ENCODE measurements at regions not wholly inside any gene's neighbourhood (a gene's known extent, or its start where the extent isn't known, plus 50 kb on each side); places are given as distances from the start of the nearest gene placed in this dataset.

DNA sequence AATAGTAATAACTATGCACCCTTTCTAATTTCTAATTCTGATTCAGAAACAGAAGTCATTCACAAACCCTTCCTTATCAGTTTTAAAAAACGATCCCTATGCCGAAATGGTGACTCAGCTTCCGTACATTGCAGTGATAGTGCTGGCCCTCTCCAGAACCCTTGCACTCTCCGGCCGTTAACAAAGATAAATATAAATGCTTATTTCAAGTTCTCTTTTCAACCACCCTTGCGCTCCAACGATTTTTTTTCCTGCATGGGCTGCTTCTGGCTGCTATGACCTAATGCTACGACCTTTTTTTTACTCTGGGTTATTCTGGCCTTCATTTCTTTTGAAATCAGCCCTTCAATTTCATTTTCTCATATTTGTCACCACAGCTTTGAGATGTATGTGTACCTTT, 646.2 kb downstream of the NTRK3 start:
- no peak for TF ChIP-seq EP300 (conservative IDR thresholded peaks at IDR 0.05; ENCODE audit: poor library complexity, severe bottlenecking)
- TF ChIP-seq, protein P1, sequence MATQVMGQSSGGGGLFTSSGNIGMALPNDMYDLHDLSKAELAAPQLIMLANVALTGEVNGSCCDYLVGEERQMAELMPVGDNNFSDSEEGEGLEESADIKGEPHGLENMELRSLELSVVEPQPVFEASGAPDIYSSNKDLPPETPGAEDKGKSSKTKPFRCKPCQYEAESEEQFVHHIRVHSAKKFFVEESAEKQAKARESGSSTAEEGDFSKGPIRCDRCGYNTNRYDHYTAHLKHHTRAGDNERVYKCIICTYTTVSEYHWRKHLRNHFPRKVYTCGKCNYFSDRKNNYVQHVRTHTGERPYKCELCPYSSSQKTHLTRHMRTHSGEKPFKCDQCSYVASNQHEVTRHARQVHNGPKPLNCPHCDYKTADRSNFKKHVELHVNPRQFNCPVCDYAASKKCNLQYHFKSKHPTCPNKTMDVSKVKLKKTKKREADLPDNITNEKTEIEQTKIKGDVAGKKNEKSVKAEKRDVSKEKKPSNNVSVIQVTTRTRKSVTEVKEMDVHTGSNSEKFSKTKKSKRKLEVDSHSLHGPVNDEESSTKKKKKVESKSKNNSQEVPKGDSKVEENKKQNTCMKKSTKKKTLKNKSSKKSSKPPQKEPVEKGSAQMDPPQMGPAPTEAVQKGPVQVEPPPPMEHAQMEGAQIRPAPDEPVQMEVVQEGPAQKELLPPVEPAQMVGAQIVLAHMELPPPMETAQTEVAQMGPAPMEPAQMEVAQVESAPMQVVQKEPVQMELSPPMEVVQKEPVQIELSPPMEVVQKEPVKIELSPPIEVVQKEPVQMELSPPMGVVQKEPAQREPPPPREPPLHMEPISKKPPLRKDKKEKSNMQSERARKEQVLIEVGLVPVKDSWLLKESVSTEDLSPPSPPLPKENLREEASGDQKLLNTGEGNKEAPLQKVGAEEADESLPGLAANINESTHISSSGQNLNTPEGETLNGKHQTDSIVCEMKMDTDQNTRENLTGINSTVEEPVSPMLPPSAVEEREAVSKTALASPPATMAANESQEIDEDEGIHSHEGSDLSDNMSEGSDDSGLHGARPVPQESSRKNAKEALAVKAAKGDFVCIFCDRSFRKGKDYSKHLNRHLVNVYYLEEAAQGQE (IDR thresholded peaks at IDR 0.05; ENCODE audit: borderline replicate concordance), result no peak

Data from neural cell (in vitro differentiated cells).